NCI-H226 (cell line): ENCODE measurements at regions not wholly inside any gene's neighbourhood (a gene's known extent, or its start where the extent isn't known, plus 50 kb on each side); places are given as distances from the start of the nearest gene placed in this dataset.

Experiments
- DNase-seq: peaks from one replicate; pipeline ENCODE4 v3.0.0-alpha.2; 2015

GRCh38 chr2:62564380-62565137, 58.6 kb upstream of the TMEM17 start:
- DNase-seq, result no peak

- no peak for DNase-seq
Observed at GRCh38 chr2:62561586-62561985, 55.6 kb upstream of the TMEM17 start.

DNA sequence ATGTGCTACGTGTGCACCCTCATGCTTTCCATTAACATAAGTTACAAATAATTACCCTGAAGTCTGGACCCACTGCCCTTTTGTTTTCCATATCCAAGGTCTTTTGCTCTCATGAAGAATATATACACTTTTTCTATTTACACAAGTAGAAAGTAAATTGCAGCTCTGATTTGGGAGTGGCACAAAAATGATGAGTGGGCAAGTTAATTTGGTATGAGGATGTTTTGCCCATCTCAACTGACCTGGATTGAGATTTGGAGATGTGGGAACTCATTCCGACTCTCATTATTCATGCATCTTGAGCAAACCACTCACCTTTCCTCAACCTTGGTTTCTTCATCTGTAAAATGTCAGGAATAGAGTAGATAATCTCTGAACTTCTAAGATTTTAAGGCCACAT, 53.6 kb upstream of the TMEM17 start:
- no peak for DNase-seq

DNA sequence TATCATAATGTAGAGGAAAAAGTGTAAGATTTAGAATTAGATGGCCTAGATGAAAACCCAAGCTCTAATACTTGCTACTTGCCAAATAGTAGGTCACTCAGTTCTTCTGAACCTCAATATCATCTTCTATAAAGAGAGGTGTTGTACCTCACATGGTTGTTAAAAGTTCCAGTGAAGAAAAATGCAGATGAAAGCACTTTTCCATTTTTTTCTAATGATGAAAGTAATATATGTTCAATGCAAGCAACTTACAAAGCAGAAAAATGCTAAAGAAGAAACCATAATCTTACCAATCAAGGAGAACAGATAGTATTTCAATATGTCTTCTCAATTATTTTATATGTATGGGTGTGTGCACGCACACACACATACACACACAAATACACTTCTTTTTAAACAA, 52.7 kb upstream of the TMEM17 start:
- DNase-seq, result no peak

DNA sequence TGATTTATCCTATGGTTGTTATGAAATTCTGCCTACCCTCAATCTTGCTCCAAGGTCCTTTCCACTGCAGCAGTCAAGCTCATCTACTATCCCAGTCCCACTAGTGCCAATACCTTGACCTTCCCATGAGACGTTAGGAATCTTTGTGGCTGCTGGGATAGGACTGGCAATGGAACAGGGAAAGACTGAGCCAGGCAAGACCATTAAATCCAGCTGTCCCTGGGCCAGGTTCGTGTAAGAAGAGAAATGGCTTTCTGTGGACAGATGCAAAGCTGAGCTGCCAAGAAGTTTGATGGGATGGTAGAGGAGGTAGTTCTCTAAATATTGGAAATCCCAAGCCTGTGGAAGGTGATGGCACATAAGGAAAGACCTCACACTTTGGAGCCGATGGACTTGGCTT, 50.1 kb upstream of the TMEM17 start:
- no peak for DNase-seq
